Omental fat pad (tissue), 3 donors: ENCODE measurements at regions not wholly inside any gene's neighbourhood (a gene's known extent, or its start where the extent isn't known, plus 50 kb on each side); places are given as distances from the start of the nearest gene placed in this dataset.

Experiments
- ATAC-seq: fragments of 150-250 bp; one replicate; pipeline ENCODE4 v1.9.1; 2016; ENCODE audit warnings: mild to moderate bottlenecking, moderate library complexity; ENCODE audit not compliant: low FRiP score
- DNase-seq: peaks from one replicate; pipeline ENCODE4 v3.0.0-alpha.2; 2019; ENCODE audit warnings: low spot score
- CTCF ChIP-seq, 3 donors: fragments of 450-650 bp; IDR thresholded peaks; one replicate each; pipeline ENCODE4 v1.5.1; 2016 to 2017; ENCODE audit warnings: antibody characterized with exemption in 3 of 3, mild to moderate bottlenecking in 3 of 3, moderate library complexity in 2 of 3

DNA sequence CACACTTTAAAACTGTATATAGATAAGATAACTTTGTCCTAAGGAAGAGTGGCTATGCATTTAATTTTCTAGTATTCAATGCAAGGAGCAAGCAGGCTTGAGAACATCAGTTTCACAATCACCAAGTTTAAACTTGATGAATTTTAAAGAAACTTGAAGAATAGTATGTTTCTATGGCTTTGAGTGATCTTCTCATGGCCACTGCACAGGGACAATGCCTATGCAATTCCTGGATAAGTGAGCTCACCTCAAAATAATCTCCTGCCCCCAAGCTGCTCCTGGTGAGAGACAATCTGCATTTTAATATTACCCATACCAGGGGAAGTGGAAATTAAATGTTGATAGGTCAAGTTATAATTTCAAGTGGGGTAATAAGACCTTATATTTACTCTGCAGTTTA, 376.6 kb upstream of the CBLB start:
- DNase-seq (no peak), ATAC-seq (no peak)
- TF ChIP-seq CTCF (IDR thresholded peaks at IDR 0.05) = no peak

DNA sequence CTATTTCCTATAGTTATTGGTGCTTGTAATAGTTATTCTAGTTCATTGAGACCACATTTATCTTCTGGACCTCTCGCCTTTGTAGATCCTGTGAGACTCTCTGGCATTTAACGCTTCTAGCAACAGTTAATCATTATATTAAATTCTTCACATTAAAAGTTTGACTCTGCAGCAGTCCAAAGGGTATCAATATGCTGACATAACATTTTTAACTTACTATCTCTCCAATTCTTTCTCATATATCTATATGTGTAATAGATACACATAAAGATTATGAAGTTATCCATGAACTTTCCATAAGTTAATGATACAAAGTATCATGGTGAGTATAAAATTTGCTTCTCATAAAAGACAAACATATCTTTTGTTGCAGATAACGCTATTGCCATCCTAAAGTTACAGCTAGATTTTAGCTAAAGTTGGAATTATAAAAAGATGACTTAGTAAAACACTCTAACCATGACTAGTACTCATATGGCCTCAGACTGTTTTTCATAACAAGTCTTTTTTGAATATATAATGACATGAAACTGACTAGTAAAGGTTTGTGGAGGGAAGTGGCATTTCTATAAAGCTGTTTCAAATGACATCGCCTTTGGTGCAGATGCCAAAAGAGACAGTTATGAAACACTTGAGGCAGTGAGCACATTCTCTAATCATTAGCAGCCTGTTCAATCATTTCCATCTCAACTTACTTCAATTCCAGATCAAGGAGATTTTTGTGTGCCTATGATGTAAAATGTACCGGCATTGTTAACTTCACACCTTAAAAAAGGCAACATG, 379.3 kb upstream of the CBLB start:
- DNase-seq (no peak), ATAC-seq (no peak)
- no peak for TF ChIP-seq CTCF (IDR thresholded peaks at IDR 0.05)

DNA sequence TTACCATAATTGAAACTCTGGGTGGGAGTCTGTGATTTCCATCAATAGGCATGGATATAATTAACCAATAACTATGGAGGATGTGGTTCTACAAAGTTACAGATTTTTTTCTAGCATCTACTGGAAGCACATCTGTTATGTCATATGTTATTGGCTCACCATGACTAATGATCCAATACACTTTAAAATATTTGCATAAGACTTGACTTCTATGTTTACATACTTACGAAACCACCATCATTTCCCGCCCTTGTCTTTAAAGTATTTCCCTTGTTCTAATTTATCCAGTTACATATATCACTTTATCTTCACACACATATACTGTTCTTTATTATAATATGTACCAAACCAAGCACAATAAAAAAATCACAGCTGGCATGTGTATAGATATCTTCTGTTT, 380.3 kb upstream of the CBLB start:
- no peak for ATAC-seq
- no peak for DNase-seq
- TF ChIP-seq CTCF (IDR thresholded peaks at IDR 0.05) = no peak

- ATAC-seq (no peak), DNase-seq (no peak)
- TF ChIP-seq CTCF (IDR thresholded peaks at IDR 0.05) = no peak
Observed at GRCh38 chr3:106249981-106250380, 381.2 kb upstream of the CBLB start.

GRCh38 chr3:106251160-106251892, 382.5 kb upstream of the CBLB start:
- ATAC-seq (no peak), DNase-seq (no peak)
- no peak for TF ChIP-seq CTCF (IDR thresholded peaks at IDR 0.05)

GRCh38 chr3:106255870-106256248, 387.0 kb upstream of the CBLB start:
- TF ChIP-seq CTCF (IDR thresholded peaks at IDR 0.05) = no peak
- DNase-seq (no peak), ATAC-seq (no peak)
